Immature natural killer cell (primary cell): ENCODE measurements at regions not wholly inside any gene's neighbourhood (a gene's known extent, or its start where the extent isn't known, plus 50 kb on each side); places are given as distances from the start of the nearest gene placed in this dataset.

Experiments
- DNase-seq, 3 donors: peaks; one replicate each; pipeline ENCODE4 v3.0.0; 2022; ENCODE audit warnings: mixed read lengths in 1 of 3
- H3K27ac Mint-ChIP-seq, 6 donors: one replicate each; pipeline ENCODE4 v1.8.0; 2020; ENCODE audit warnings: mixed read lengths in 6 of 6, mild to moderate bottlenecking in 5 of 6, inconsistent platforms in 4 of 6, moderate library complexity in 3 of 6
- H3K27me3 Mint-ChIP-seq, 3 donors: one replicate each; pipeline ENCODE4 v1.8.0; 2020 to 2021; ENCODE audit warnings: low read depth in 3 of 3, mild to moderate bottlenecking in 3 of 3, mixed read lengths in 3 of 3, moderate library complexity in 3 of 3, inconsistent platforms in 1 of 3
- H3K36me3 Mint-ChIP-seq, 3 donors: one replicate each; pipeline ENCODE4 v1.8.0; 2020; ENCODE audit warnings: mixed read lengths in 3 of 3, inconsistent platforms in 2 of 3, mild to moderate bottlenecking in 2 of 3
- H3K4me1 Mint-ChIP-seq, 2 donors: one replicate each; pipeline ENCODE4 v1.8.0; 2020; ENCODE audit warnings: inconsistent platforms in 2 of 2, mild to moderate bottlenecking in 2 of 2, mixed read lengths in 2 of 2, moderate library complexity in 1 of 2
- H3K4me3 Mint-ChIP-seq, 5 donors: one replicate each; pipeline ENCODE4 v1.8.0; 2020; ENCODE audit warnings: mild to moderate bottlenecking in 5 of 5, mixed read lengths in 5 of 5, inconsistent platforms in 3 of 5, moderate library complexity in 3 of 5
- H3K9me3 Mint-ChIP-seq, 6 donors: one replicate each; pipeline ENCODE4 v1.8.0; 2020; ENCODE audit warnings: mild to moderate bottlenecking in 6 of 6, mixed read lengths in 6 of 6, inconsistent platforms in 4 of 6, moderate library complexity in 3 of 6

- Mint-ChIP-seq H3K27me3 (peaks cover 0 to 1% (median 0%) of the 10 kb centered on the region in 3 donors), H3K4me1 (peaks cover 2 to 14% of the 10 kb centered on the region in 2 donors), H3K9me3 (peaks cover 2 to 41% (median 10%) of the 10 kb centered on the region in 6 donors), H3K27ac (no peak overlapping the region), H3K36me3 (no peaks in the 10 kb centered on the region), H3K4me3 (no peak overlapping the region)
- no peak for DNase-seq
Measured at GRCh38 chr5:23014825-23015224, 161.7 kb upstream of the CDH12 start.

DNA sequence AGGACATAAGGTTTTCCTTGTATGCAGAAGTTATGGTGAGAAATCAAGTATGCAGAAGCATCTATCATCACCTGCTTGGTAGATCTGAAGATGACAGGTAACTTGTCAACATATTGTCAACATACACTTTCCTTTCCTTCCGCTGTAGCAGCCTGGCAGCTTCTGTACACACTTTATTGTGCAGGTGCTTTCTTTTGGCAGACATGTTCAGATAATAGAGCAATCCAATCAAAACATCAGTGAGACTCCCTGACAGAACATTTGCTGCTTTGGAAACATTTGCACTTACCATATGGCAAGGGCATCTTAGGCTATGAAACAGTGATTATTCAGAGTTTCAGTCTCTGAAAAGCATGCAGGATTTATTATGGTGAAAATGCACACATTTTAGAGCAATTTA lies 161.1 kb upstream of the CDH12 start:
- H3K36me3 Mint-ChIP-seq = no peaks in the 10 kb centered on the region
- no peak for DNase-seq
- H3K27me3 Mint-ChIP-seq = peaks cover 0 to 1% (median 0%) of the 10 kb centered on the region in 3 donors
- peaks cover 2 to 14% of the 10 kb centered on the region in 2 donors for H3K4me1 Mint-ChIP-seq
- H3K9me3 Mint-ChIP-seq = peaks cover 2 to 41% (median 13%) of the 10 kb centered on the region in 6 donors
- no peak overlapping the region for H3K27ac Mint-ChIP-seq
- peak overlapping the region in 1 of 5 donors; percentile 18 for H3K4me3 Mint-ChIP-seq

GRCh38 chr5:23013395-23013998 lies 160.4 kb upstream of the CDH12 start:
- no peaks in the 10 kb centered on the region for H3K27me3 Mint-ChIP-seq
- H3K27ac Mint-ChIP-seq = peak overlapping the region in 2 of 6 donors; percentile 42 to 77
- DNase-seq = no peak
- H3K9me3 Mint-ChIP-seq = peaks cover 2 to 43% (median 11%) of the 10 kb centered on the region in 6 donors
- H3K4me3 Mint-ChIP-seq = peak overlapping the region; percentile 76 to 81 (median 79)
- H3K4me1 Mint-ChIP-seq = peaks cover 2 to 14% of the 10 kb centered on the region in 2 donors
- no peaks in the 10 kb centered on the region for H3K36me3 Mint-ChIP-seq

GRCh38 chr5:23012842-23013241 lies 159.7 kb upstream of the CDH12 start:
- peak overlapping the region in 1 of 6 donors; percentile 70 for H3K27ac Mint-ChIP-seq
- H3K9me3 Mint-ChIP-seq = peaks cover 2 to 48% (median 12%) of the 10 kb centered on the region in 6 donors
- no peaks in the 10 kb centered on the region for H3K27me3 Mint-ChIP-seq
- DNase-seq = peak in 1 of 3 donors; percentile 6
- peak overlapping the region; percentile 63 to 81 (median 78) for H3K4me3 Mint-ChIP-seq
- peaks cover 2 to 14% of the 10 kb centered on the region in 2 donors for H3K4me1 Mint-ChIP-seq
- H3K36me3 Mint-ChIP-seq = no peaks in the 10 kb centered on the region

DNA sequence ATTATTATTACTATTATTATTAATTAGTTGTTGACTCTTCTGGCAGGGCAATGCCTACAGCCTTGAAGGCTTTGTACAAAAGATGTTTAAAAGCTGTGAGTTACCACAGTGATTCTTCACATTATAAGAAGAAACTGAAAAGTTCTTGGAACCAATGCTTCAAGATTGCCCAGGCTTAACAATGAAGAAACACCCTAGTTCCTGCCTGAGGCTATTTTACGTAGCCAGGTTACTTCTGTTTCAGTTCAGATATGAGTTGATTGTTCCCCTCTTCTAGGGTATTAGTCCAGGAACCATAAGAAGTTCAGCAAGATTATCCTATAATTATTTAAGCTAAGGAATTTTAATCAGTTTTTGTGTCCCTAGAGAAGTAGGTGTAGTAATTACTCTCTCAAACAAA lies 154.6 kb upstream of the CDH12 start:
- H3K27me3 Mint-ChIP-seq = peaks cover 0 to 2% (median 0%) of the 10 kb centered on the region in 3 donors
- H3K4me1 Mint-ChIP-seq = peaks cover 2 to 6% of the 10 kb centered on the region in 2 donors
- DNase-seq = no peak
- H3K4me3 Mint-ChIP-seq = no peak overlapping the region
- no peak overlapping the region for H3K27ac Mint-ChIP-seq
- no peaks in the 10 kb centered on the region for H3K36me3 Mint-ChIP-seq
- H3K9me3 Mint-ChIP-seq = peaks cover 3 to 47% (median 21%) of the 10 kb centered on the region in 6 donors

DNA sequence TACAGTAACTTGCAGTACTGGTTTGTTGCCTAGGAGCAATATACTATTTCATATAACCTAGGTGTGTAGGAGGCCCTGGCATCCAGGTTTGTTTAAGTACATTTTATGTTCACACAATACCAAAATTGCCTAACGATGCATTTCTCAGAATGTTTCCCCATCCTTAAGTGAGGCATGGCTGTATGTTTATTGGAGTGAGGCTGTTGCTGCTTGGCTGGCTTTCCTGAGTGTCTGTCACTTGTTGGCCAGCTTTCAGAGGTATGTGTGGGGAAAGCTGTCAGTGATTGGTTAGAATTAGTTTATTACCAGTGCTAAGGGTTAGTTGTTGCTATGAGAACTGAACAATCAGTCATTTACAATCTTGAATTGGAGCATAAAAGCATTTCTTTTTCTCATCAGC lies 154.1 kb upstream of the CDH12 start:
- H3K4me1 Mint-ChIP-seq = peaks cover 0 to under 1% of the 10 kb centered on the region in 2 donors
- no peaks in the 10 kb centered on the region for H3K36me3 Mint-ChIP-seq
- no peak overlapping the region for H3K4me3 Mint-ChIP-seq
- H3K27me3 Mint-ChIP-seq = peaks cover 0 to 2% (median 0%) of the 10 kb centered on the region in 3 donors
- no peak for DNase-seq
- H3K27ac Mint-ChIP-seq = no peak overlapping the region
- H3K9me3 Mint-ChIP-seq = peaks cover 3 to 42% (median 18%) of the 10 kb centered on the region in 6 donors

- H3K9me3 Mint-ChIP-seq = peaks cover 6 to 53% (median 24%) of the 10 kb centered on the region in 6 donors
Measured at GRCh38 chr5:23001120-23001519, 148.0 kb upstream of the CDH12 start.

GRCh38 chr5:22998774-22999173 lies 145.6 kb upstream of the CDH12 start:
- peaks cover 7 to 50% (median 15%) of the 10 kb centered on the region in 6 donors for H3K9me3 Mint-ChIP-seq
- no peaks in the 10 kb centered on the region for H3K36me3 Mint-ChIP-seq
- no peak overlapping the region for H3K4me3 Mint-ChIP-seq
- H3K27me3 Mint-ChIP-seq = no peaks in the 10 kb centered on the region
- no peak overlapping the region for H3K27ac Mint-ChIP-seq
- no peaks in the 10 kb centered on the region for H3K4me1 Mint-ChIP-seq
- no peak for DNase-seq

More at GRCh38 chr5:23001120-23001519, 148.0 kb upstream of the CDH12 start:
- DNase-seq = no peak
- H3K27ac Mint-ChIP-seq = no peak overlapping the region
- H3K27me3 Mint-ChIP-seq = no peaks in the 10 kb centered on the region
- H3K4me3 Mint-ChIP-seq = no peak overlapping the region
- H3K36me3 Mint-ChIP-seq = no peaks in the 10 kb centered on the region
- no peaks in the 10 kb centered on the region for H3K4me1 Mint-ChIP-seq

DNA sequence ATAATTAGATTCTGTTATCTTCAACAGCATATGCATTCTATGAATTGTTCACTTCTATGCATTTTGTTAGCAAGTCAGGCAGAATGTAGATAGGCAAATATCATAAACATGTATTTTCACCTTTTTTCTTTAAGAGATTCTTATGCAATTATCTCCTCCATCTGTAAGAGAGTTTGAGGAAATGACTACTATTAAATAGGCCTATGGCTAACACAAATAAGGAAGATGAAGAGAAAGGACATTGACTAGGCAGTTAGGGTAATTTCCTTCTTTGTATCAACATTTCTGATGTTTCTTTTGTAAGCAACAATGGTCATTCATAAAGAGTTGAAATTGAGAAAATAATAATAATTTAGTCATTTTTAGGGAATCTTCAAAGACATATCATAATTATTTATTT lies 145.2 kb upstream of the CDH12 start:
- Mint-ChIP-seq H3K27ac (no peak overlapping the region), H3K4me1 (no peaks in the 10 kb centered on the region), H3K27me3 (no peaks in the 10 kb centered on the region), H3K9me3 (peaks cover 7 to 51% (median 13%) of the 10 kb centered on the region in 6 donors), H3K36me3 (no peaks in the 10 kb centered on the region), H3K4me3 (no peak overlapping the region)
- DNase-seq = no peak

GRCh38 chr5:22988937-22989336 lies 135.8 kb upstream of the CDH12 start:
- H3K27ac Mint-ChIP-seq = no peak overlapping the region
- H3K9me3 Mint-ChIP-seq = peaks cover 11 to 60% (median 27%) of the 10 kb centered on the region in 6 donors
- H3K36me3 Mint-ChIP-seq = no peaks in the 10 kb centered on the region
- DNase-seq = no peak
- H3K27me3 Mint-ChIP-seq = no peaks in the 10 kb centered on the region
- H3K4me3 Mint-ChIP-seq = no peak overlapping the region
- no peaks in the 10 kb centered on the region for H3K4me1 Mint-ChIP-seq

DNA sequence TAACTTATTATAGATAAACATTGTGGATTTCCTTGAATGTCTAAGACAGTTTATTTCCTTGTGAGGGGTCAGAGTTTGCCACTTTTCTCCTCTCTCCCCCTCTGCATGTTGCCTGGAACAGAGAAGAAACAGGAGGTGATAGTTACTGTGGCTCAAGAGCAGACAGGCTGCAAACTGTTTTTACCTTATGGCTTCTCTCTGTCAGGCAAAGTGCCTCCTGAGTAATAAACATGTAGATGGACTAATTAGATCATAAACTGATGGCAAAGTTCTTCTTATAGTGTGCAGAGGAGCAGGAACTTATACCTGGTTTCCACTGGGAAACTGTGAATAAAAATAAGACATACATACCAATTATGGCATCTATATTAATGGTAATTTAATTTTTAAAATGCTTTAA lies 133.1 kb upstream of the CDH12 start:
- Mint-ChIP-seq H3K9me3 (peaks cover 9 to 46% (median 16%) of the 10 kb centered on the region in 6 donors), H3K4me3 (no peak overlapping the region), H3K36me3 (no peaks in the 10 kb centered on the region), H3K27me3 (no peaks in the 10 kb centered on the region), H3K4me1 (no peaks in the 10 kb centered on the region), H3K27ac (no peak overlapping the region)
- no peak for DNase-seq

DNA sequence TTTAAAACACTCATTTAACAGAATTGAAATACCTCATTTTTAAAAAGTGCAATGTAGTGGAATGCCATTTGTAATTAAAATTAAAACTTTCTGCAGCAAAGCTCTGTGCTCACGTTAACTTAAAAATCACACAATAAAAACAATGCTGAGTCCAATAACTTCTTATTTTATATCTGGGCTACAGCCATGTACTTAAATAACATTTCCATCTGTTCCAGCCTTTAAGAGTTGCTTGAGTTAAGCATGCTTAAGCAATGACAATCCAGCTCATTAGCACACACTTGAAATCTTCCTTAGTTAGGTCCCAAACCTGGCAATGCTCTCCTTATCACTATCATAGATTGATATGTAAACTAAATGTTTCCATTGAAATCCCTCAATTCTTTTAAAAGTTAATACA lies 132.3 kb upstream of the CDH12 start:
- no peak overlapping the region for H3K27ac Mint-ChIP-seq
- no peaks in the 10 kb centered on the region for H3K4me1 Mint-ChIP-seq
- no peaks in the 10 kb centered on the region for H3K27me3 Mint-ChIP-seq
- no peak overlapping the region for H3K4me3 Mint-ChIP-seq
- peaks cover 8 to 38% (median 15%) of the 10 kb centered on the region in 6 donors for H3K9me3 Mint-ChIP-seq
- no peaks in the 10 kb centered on the region for H3K36me3 Mint-ChIP-seq
- DNase-seq = no peak

- Mint-ChIP-seq H3K9me3 (peaks cover 12 to 79% (median 47%) of the 10 kb centered on the region in 6 donors), H3K36me3 (peaks cover 0 to 3% (median 0%) of the 10 kb centered on the region in 3 donors), H3K27me3 (peaks cover 0 to 2% (median 0%) of the 10 kb centered on the region in 3 donors), H3K4me3 (no peak overlapping the region), H3K4me1 (no peaks in the 10 kb centered on the region), H3K27ac (no peak overlapping the region)
- DNase-seq = no peak
Measured at GRCh38 chr5:22970956-22971618, 117.9 kb upstream of the CDH12 start.

DNA sequence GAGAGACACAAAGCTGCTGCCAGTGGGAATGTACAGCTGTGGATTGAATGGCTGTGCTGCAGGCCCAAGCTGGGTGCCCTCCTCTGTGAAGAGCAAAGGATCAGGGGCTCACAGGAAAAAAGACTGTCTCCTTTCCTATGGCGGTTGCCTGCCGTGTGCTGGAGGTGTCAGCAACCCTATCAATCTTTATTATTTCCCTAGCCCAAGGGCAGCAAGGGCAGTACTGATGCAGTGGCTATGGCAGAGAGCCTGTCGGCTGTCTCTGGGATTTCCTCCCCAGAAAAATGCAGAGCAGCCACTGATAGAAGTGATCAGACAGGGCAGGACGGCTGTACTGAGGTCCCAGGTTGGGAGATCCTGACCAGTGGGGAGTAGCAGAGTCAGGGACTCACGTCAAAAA lies 117.3 kb upstream of the CDH12 start:
- no peak overlapping the region for H3K4me3 Mint-ChIP-seq
- H3K27me3 Mint-ChIP-seq = peaks cover 0 to 2% (median 0%) of the 10 kb centered on the region in 3 donors
- H3K27ac Mint-ChIP-seq = no peak overlapping the region
- peaks cover 10 to 84% (median 50%) of the 10 kb centered on the region in 6 donors for H3K9me3 Mint-ChIP-seq
- no peaks in the 10 kb centered on the region for H3K4me1 Mint-ChIP-seq
- H3K36me3 Mint-ChIP-seq = peaks cover 0 to 3% (median 0%) of the 10 kb centered on the region in 3 donors
- no peak for DNase-seq
